ENCODE measurements at regions not wholly inside any gene's neighbourhood (a gene's known extent, or its start where the extent isn't known, plus 50 kb on each side); places are given as distances from the start of the nearest gene placed in this dataset.

- 0 out of 2 replicates have a peak, but pooled peaks have one; percentile 29 for TF ChIP-seq ZFYVE20 (CRISPR knock-in tag; IDR thresholded peaks at IDR 0.05; ENCODE audit: borderline replicate concordance, low read depth)
- TF ChIP-seq KDM5A (IDR thresholded peaks at IDR 0.05; ENCODE audit: borderline replicate concordance, low read length), result no peak
- no peak for TF ChIP-seq CBX5 (CRISPR knock-in tag; IDR thresholded peaks at IDR 0.05; ENCODE audit: borderline replicate concordance)
- peak; percentile 91 for TF ChIP-seq EHMT2 (IDR thresholded peaks at IDR 0.05; ENCODE audit: borderline replicate concordance, low read depth, low read length)
- no peak for TF ChIP-seq DZIP1 (CRISPR knock-in tag; IDR thresholded peaks at IDR 0.05)
- peak; percentile 100 for TF ChIP-seq NCOA2 (CRISPR knock-in tag; IDR thresholded peaks at IDR 0.05)
- TF ChIP-seq ZNF180 (CRISPR knock-in tag; IDR thresholded peaks at IDR 0.05; ENCODE audit: borderline replicate concordance, low read depth), result no peak
- peak; percentile 36; the same call in 1 of the 2 replicates for TF ChIP-seq ARID4A (CRISPR knock-in tag; IDR thresholded peaks at IDR 0.05; ENCODE audit: borderline replicate concordance)
- 0 out of 2 replicates have a peak, but pooled peaks have one; percentile 60 for TF ChIP-seq SMARCC2 (IDR thresholded peaks at IDR 0.05)
- no peak for TF ChIP-seq ZNF577 (CRISPR knock-in tag; IDR thresholded peaks at IDR 0.05; ENCODE audit: borderline replicate concordance, low read depth)
- TF ChIP-seq ZZZ3 (CRISPR knock-in tag; IDR thresholded peaks at IDR 0.05; ENCODE audit: borderline replicate concordance), result no peak
- TF ChIP-seq CREB1 (IDR thresholded peaks at IDR 0.05), result no peak
- peak; percentile 71 for TF ChIP-seq CREB1 (CRISPR knock-in tag; IDR thresholded peaks at IDR 0.05)
- no peak for TF ChIP-seq NFE2 (CRISPR knock-in tag; IDR thresholded peaks at IDR 0.05)
- no peak for TF ChIP-seq MAFK (conservative IDR thresholded peaks at IDR 0.05 in 1 of 2, IDR thresholded peaks at IDR 0.05 in 1 of 2; ENCODE audit: low read length in 2 of 2)
- no peak for TF ChIP-seq FOXM1 (CRISPR knock-in tag; IDR thresholded peaks at IDR 0.05)
- peak; percentile 86; the same call in 1 of the 2 replicates for TF ChIP-seq ZNF264 (CRISPR knock-in tag; IDR thresholded peaks at IDR 0.05)
- TF ChIP-seq DRAP1 (CRISPR knock-in tag; IDR thresholded peaks at IDR 0.05), result peak; percentile 59
- peak; percentile 95 for TF ChIP-seq RXRB (CRISPR knock-in tag; IDR thresholded peaks at IDR 0.05; ENCODE audit: borderline replicate concordance)
- TF ChIP-seq NFRKB (IDR thresholded peaks at IDR 0.05), result no peak
- peak; percentile 96 for TF ChIP-seq TBX2 (CRISPR knock-in tag; IDR thresholded peaks at IDR 0.05; ENCODE audit: borderline replicate concordance)
- peak; percentile 95 for TF ChIP-seq MBD4 (IDR thresholded peaks at IDR 0.05; ENCODE audit: borderline replicate concordance, low read length)
- TF ChIP-seq ZNF777 (CRISPR knock-in tag; IDR thresholded peaks at IDR 0.05), result no peak
- peak; percentile 99 for TF ChIP-seq RCOR2 (CRISPR knock-in tag; IDR thresholded peaks at IDR 0.05)
Observed at GRCh38 chr2:215617060-215617824, 181.4 kb upstream of the FN1 start (continued).

Data from HepG2 (cell line).